ENCODE measurements at regions not wholly inside any gene's neighbourhood (a gene's known extent, or its start where the extent isn't known, plus 50 kb on each side); places are given as distances from the start of the nearest gene placed in this dataset.
"Not testable (repeated sequence)": the region's sequence is repeated elsewhere in the genome, so short reads cannot be mapped to it uniquely, and the experiment has no call there.

GRCh38 chr10:120789303-120790203 is 61.6 kb upstream of the WDR11 start:
- no peak for DNase-seq (ENCODE audit: low read depth)
- no peak for TF ChIP-seq CTCF (conservative IDR thresholded peaks at IDR 0.05; ENCODE audit: low read depth, low read length)
- H3K4me3 ChIP-seq (ENCODE audit: low read depth, low read length), result no peak overlapping the region

- H3K4me3 ChIP-seq (ENCODE audit: low read depth, low read length), result no peak overlapping the region
- TF ChIP-seq CTCF (conservative IDR thresholded peaks at IDR 0.05; ENCODE audit: low read depth, low read length), result no peak
- DNase-seq (ENCODE audit: low read depth), result no peak
These were observed 59.8 kb upstream of the WDR11 start for GRCh38 chr10:120791316-120791715.

GRCh38 chr10:120793088-120793487 is 58.1 kb upstream of the WDR11 start:
- TF ChIP-seq CTCF (conservative IDR thresholded peaks at IDR 0.05; ENCODE audit: low read depth, low read length), result no peak
- no peak overlapping the region for H3K4me3 ChIP-seq (ENCODE audit: low read depth, low read length)
- no peak for DNase-seq (ENCODE audit: low read depth)

- DNase-seq (ENCODE audit: low read depth), result no peak
- TF ChIP-seq CTCF (conservative IDR thresholded peaks at IDR 0.05; ENCODE audit: low read depth, low read length), result no peak
- H3K4me3 ChIP-seq (ENCODE audit: low read depth, low read length), result no peak overlapping the region
These were observed 56.8 kb upstream of the WDR11 start for GRCh38 chr10:120794390-120794789.

- not testable (repeated sequence) for H3K4me3 ChIP-seq (ENCODE audit: low read depth, low read length); DNase-seq (ENCODE audit: low read depth)
These were observed 52.9 kb upstream of the WDR11 start for GRCh38 chr10:120798276-120798675.

- H3K4me3 ChIP-seq (ENCODE audit: low read depth, low read length), result no peak overlapping the region
- TF ChIP-seq CTCF (conservative IDR thresholded peaks at IDR 0.05; ENCODE audit: low read depth, low read length), result no peak
- no peak for DNase-seq (ENCODE audit: low read depth)
These were observed 51.3 kb upstream of the WDR11 start for GRCh38 chr10:120799849-120800248.

GRCh38 chr10:120800528-120801323 is 50.4 kb upstream of the WDR11 start:
- no peak for TF ChIP-seq CTCF (conservative IDR thresholded peaks at IDR 0.05; ENCODE audit: low read depth, low read length)

More at GRCh38 chr10:120800528-120801323, 50.4 kb upstream of the WDR11 start:
- no peak overlapping the region for H3K4me3 ChIP-seq (ENCODE audit: low read depth, low read length)
- DNase-seq (ENCODE audit: low read depth), result no peak

All from epithelial cell of proximal tubule (primary cell).